ENCODE measurements at regions not wholly inside any gene's neighbourhood (a gene's known extent, or its start where the extent isn't known, plus 50 kb on each side); places are given as distances from the start of the nearest gene placed in this dataset.
"Not testable (repeated sequence)": the region's sequence is repeated elsewhere in the genome, so short reads cannot be mapped to it uniquely, and the experiment has no call there.

GRCh38 chr12:131340616-131341210 is 370.2 kb upstream of the SFSWAP start:
- ATAC-seq (no peak), DNase-seq (no peak)

DNA sequence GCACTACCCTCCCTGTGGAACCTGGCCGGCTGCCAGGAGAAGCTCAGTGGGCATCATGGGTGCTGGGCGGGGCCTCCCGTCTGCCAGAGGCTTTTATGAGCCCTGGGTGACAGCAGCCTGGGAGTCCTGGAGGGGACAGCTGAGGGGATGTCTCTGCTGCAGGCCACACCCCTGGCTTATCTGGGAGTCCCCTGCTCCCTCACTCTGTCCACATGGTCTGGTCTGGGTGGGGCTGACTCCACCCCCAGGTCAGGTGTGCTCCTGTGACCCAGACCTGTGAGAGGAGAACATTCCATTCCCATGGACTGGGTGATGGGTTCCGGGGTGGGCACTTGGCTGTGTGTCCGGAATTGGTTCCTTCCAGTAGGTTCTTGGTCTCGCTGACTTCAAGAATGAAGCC is 369.3 kb upstream of the SFSWAP start:
- DNase-seq, ATAC-seq: not testable (repeated sequence)

DNA sequence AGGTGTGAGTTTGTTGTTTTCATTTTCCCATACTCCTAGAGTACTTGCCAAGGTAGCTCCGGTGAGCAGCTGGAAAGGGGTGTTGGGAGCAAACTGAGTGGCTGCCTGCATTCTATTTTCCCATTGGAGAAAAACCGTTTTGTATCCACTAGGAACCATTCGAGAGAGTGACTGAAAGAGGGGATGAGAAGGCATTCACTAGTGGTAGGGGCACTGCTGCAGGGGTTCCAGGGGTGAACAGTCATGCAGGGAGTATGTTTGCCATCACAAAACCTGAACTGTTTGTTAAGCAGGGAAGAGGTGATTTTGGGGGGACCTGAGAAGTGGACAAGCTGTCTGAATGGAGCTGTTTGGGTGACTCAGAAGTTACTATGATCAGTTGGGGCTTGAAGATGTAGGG is 367.5 kb upstream of the SFSWAP start:
- not testable (repeated sequence) for ATAC-seq, DNase-seq

DNA sequence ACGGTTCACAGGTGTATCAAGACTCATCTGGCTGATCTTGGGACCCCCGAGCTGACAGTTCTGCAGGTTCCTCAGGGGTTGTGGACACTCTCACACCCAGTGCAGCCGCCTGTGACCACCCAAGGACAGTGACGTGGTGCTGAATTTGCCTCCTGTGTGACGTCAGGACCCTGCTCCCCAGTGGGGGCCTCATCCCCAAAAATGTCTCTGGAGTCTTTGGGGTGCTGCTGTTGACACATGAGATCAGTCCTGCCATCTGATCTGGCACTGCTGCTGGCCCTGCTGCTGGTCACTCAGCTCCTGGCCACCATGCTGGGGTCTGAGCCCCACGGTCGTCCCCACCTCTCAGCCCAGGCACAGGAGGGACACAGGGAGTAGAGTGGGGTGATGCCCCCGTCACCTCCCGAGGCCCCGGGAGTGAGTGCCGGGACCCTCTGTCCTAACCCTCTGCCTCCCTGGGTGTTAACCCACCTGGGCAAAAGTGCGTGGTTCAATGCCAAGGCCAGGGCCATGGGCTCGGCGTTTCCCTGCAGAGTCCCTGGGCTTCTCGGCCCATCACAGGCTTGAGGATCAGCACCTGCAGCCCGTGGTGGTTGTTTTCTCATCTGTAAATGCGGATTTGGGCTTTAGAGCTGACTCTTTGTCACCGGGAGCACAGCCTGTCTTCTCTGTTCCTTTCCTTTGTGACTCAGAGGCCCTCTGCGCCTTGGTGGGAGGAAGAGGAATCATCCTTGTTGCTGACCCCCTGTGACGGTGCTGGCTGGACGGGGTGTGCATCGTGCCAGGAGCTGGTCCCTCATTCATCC is 366.0 kb upstream of the SFSWAP start:
- not testable (repeated sequence) for DNase-seq

DNA sequence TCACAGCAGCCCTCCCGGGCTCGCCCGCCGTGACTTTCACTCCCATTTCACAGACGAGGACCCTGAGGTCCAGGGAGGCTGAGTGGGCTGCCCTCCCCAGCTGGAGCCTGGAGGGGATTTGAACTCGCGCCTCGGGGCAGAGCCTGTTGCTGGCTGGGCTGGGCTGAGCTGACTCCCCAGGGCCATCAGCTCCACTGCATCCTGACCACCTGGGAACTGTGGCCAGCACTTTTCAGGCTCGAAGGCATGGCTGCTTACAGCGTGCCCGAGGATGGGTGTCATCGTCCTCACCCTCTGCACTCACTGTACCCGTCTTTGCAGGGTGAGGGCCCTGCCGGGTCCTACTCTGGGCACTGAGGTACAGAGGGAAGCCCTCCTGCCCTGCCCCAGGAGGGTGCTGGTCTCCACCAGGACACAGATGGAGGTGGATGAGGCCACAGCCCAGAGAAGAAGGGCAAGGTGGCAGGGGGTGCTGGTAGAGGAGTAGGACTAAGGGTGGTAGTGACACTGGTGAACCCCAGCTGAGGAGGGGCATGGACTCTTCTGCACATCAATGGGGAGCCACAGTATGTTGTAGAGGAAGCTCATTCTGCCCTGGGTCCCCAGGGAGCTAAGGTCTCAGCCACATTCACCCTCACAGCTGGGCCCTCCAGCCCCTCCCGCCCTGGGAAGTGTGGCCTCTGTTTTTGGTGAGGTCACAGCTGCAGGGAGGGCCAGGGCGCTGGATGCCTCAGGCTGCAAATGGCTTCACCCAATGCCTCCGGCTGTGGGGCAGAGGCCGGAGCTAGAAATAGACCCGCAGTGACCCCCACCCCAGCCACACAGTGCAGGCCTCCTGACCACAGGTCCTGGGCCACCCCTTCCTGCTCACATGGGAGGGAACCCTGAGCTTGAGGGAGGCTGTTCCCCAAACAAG is 365.1 kb upstream of the SFSWAP start:
- ATAC-seq = no peak

More for the DNA sequence above, 366.0 kb upstream of the SFSWAP start:
- ATAC-seq = not testable (repeated sequence)

GRCh38 chr12:131346555-131347344 is 364.1 kb upstream of the SFSWAP start:
- no peak for ATAC-seq
- no peak for DNase-seq

More for the DNA sequence above, 365.1 kb upstream of the SFSWAP start:
- no peak for DNase-seq

- no peak for DNase-seq
- no peak for ATAC-seq
Measured at GRCh38 chr12:131347345-131347714, 363.6 kb upstream of the SFSWAP start.

- no peak for DNase-seq
- ATAC-seq = no peak
Measured at GRCh38 chr12:131347732-131348131, 363.2 kb upstream of the SFSWAP start.

DNA sequence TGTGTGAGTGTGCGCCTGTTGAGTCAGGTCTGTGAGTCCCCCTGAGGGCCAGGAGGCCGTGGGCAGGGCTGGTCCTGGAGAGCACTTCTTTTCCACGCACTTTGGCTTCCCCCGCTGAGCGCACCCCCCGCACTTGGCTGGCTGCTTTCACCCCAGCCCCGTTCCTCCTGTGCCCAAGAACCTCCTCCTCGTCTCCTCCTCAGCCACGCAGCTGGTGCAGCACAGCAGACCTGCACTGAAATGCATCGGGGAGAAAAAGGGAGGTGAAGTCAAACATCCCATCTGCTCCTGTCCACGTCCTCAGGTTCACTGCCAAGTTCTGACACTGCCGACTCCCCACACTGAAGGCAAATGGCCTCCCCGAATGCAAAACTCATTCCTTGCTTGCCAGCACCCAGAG is 362.7 kb upstream of the SFSWAP start:
- ATAC-seq (no peak), DNase-seq (no peak)

DNA sequence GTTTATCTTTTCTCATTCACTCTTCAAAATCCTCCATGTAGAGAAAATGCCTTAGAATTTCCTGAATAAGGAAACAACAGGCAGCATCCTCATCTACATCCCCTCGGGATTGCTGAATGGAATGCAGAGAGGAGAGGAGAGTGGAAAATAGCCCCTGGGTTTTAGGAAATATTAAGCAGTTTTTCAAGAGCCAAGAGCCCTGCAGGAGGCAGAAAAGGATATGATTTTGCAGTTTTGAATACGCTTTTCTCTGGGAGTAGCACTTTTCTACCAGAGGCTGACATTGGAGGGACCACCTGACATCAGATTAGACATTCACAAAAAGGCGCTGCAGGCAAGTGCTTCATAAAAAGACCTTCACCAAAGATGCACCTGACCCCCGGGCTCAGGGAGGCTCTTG is 362.2 kb upstream of the SFSWAP start:
- ATAC-seq = no peak
- DNase-seq = no peak

DNA sequence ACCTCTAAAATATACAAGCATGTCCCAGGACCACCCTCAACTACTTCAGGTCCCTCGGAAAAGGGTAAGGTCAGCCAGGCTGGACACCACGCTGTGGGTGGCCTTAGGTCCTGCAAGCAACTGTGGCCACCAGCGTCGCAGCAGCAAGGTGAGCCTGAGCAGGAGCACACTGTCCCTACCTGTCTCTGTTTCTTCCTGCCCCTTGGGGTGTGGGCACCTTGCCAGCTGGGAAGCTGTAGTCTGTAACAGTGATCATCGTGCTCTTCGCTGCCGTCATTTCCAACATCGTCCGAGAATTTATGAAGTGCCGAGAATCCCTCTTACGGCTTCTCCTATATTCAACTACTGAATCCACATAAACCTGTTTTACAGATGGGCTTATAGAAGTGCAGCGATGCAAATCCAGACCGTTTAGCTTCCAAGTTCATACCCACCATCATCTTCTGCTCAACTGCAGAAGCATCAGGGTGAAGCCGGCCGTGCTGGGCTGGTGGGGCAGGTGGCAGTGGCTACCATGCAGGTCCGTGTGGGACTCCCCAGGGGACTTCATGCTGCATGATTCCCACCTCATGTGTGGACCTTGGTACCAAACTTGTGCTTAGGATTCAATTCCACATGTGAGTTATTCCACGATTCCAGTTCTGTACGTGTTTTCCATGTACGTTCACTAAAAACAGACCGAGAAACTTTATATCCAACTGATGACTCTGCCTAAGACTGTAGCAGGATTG is 361.3 kb upstream of the SFSWAP start:
- ATAC-seq = no peak
- DNase-seq = no peak

GRCh38 chr12:131350943-131351318 is 360.0 kb upstream of the SFSWAP start:
- no peak for DNase-seq
- ATAC-seq = peak; percentile 28

- ATAC-seq (no peak), DNase-seq (no peak)
Measured at GRCh38 chr12:131351319-131352028, 359.4 kb upstream of the SFSWAP start.

DNA sequence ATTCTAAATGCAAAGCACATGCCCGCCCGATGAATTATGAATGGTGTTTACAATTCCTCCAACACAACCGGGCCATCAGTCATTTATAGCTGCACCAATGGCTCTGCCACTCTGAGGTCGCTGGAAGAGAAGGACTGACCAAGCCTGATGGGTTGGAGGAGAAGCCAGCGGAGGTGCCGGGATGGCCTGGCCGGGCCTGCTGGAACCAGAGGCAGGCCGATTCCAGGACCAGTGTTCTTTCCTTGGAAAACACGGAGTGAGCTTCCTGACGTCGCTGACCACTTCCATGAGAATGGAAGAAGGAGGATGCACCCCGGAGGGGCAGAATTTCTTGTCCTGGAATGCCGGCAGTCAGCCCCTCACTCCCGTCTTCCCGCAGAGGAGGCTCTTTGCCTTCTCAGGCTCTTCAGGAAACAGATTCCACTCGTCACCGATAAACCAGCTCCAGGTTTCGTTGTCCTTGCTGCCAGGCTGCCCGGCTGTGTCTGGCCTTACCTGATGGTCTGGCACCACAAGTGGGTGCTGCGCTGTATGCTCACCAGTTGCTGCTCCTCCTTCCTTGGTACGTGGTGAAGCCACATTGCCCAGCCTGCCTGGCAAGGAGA is 358.5 kb upstream of the SFSWAP start:
- ATAC-seq (no peak), DNase-seq (no peak)

- ATAC-seq = no peak
- DNase-seq = no peak
Measured at GRCh38 chr12:131353376-131353775, 357.5 kb upstream of the SFSWAP start.

DNA sequence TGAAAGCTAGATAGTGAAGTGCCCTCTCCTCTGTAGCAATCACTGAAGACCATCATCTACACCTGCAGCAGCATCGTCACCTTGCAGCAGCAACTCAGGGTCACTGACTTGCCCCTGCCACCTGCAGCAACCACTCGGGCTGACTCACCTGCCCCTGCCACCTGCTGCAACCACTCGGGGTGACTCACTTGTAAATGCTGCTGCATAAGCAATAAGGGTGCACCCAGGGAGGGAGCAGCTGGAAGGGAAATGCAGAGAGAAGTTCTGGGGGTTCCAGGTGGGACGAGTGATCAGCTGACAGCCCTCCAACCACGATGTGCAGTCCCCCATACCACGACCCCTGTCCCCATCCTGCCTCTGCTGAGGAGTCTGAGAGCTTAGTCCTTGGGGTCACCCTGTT is 357.1 kb upstream of the SFSWAP start:
- no peak for ATAC-seq
- no peak for DNase-seq

- DNase-seq = no peak
- no peak for ATAC-seq
Measured at GRCh38 chr12:131355361-131356245, 355.3 kb upstream of the SFSWAP start.

GRCh38 chr12:131356485-131357184 is 354.3 kb upstream of the SFSWAP start:
- ATAC-seq (no peak), DNase-seq (no peak)

Data from stimulated activated naive CD8-positive, alpha-beta T cell treated with anti-CD3 and anti-CD28 coated beads, Interleukin-15, Interleukin-2, amounts not matched to agents 100 U/mL and 50 U/mL, for 24 hours (primary cell).